ENCODE measurements at regions not wholly inside any gene's neighbourhood (a gene's known extent, or its start where the extent isn't known, plus 50 kb on each side); places are given as distances from the start of the nearest gene placed in this dataset.

GRCh38 chr2:6206882-6207281 lies 514.7 kb downstream of the SOX11 start:
- DNase-seq (ENCODE audit: low read depth) = no peak

- DNase-seq (ENCODE audit: low read depth) = no peak
Observed at GRCh38 chr2:6211236-6211635, 519.1 kb downstream of the SOX11 start.

- no peak for DNase-seq (ENCODE audit: low read depth)
Observed at GRCh38 chr2:6212491-6212890, 520.3 kb downstream of the SOX11 start.

DNA sequence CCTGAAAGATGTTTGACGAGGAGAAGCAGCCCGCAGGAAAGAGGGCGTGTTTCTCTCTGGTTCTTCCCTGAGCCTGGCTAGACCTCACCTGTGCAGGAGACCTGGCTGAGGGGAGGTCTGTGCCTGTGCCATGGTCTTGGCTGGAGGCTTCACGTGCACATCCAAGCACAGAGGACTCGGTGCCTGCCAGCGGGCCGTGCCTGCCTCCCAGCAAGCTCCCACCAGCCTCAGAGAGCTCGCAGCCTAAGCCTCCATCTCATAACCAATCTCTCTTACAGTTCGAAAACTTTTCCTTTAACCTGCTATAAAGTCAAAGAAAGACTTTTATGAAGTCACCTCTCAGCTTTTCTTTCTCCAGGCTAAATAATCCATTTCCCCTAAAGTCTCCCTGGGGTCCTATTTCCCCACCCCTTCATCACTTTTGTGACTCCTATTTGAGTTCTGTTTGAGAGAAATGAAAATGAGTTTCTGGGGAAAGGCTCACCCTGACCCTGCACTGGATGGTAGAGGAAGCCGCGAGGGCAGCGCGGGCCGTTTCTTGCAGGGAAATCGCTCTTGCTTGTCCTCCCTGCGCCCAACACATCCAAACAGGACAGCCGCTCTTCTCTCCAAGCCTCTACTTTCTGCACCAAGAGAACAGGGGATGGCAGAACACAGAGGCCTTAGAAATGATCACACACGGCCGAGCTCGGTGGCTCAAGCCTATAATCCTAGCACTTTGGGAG lies 521.0 kb downstream of the SOX11 start:
- no peak for DNase-seq (ENCODE audit: low read depth)

DNA sequence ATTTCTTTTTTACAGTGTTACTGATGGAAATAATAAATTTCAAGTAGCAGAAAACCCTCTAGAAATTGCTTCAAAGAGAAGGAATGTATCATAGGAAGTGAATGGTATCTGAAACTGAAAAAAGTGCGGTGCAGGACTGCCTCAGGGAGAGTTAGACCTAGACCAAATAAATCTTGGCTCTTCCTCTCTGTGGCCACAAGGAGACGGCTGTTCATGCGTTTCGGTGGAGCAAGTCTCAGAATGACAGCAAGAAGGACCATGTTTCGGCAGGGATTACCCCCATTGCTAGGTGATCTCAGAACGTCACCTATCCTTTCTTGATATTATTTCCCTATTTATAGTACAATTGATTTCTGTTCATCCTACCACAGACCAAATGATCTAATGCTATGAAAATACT lies 522.3 kb downstream of the SOX11 start:
- no peak for DNase-seq (ENCODE audit: low read depth)

GRCh38 chr2:6215053-6215452 lies 522.9 kb downstream of the SOX11 start:
- DNase-seq (ENCODE audit: low read depth) = no peak

DNA sequence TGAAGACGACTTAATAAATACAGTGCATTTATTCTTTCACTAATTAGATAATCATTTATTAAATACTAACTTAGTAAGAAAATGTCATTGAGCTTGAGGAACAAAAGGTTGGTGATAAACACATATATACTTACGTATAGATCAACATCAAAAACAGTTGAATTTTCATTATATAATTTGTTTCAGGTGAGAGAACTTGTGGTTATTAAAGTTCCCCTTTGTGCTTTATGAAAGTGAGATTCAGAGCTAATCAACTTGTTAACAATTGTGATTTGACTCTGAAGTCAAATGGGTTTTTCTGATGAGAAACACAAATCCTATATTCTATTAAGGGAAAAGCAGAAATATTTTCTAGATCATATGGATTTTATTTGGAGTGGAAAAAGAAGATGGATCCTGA lies 524.0 kb downstream of the SOX11 start:
- DNase-seq (ENCODE audit: low read depth) = no peak

DNA sequence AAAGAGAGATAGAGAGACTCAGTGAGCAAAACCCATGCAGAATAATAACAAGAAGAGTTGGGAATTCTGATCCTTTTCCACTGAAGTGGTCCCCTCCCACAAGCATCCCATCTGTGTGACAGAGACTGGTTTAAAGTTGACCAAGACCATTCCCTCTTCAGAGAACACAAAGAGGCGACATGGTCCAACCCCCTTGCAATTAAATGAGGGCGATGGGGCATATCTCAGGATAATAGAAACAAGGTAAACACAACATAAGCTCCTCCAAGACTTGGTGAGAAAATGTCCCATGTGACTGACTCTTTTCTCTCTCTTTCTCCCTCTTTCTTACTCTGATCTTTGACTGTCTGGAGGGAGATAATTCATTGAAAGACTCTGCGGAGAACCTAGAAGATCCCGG lies 526.7 kb downstream of the SOX11 start:
- DNase-seq (ENCODE audit: low read depth) = no peak

- DNase-seq (ENCODE audit: low read depth) = no peak
Observed at GRCh38 chr2:6219906-6220305, 527.7 kb downstream of the SOX11 start.

- no peak for DNase-seq (ENCODE audit: low read depth)
Observed at GRCh38 chr2:6222296-6222695, 530.1 kb downstream of the SOX11 start.

- no peak for DNase-seq (ENCODE audit: low read depth)
Observed at GRCh38 chr2:6224267-6224666, 532.1 kb downstream of the SOX11 start.

DNA sequence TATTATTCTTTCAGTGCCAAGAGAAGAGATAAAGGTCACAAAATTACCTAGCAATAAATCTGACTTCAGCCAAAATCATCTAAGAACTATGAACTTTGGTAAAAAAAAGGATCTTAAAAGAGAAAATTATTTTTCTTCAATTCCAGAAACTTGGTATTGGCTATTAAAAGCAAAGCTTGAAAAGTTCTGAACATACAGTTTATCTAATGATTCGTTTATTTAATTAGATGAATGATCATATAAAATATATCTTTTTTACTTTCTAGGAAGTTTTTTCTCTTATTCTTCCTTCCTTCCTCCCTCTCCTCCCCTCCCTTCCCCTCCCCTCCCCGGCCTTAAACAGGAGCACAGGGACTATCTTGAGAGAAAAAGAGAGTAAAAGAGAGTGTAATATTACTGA lies 536.1 kb downstream of the SOX11 start:
- DNase-seq (ENCODE audit: low read depth) = no peak

DNA sequence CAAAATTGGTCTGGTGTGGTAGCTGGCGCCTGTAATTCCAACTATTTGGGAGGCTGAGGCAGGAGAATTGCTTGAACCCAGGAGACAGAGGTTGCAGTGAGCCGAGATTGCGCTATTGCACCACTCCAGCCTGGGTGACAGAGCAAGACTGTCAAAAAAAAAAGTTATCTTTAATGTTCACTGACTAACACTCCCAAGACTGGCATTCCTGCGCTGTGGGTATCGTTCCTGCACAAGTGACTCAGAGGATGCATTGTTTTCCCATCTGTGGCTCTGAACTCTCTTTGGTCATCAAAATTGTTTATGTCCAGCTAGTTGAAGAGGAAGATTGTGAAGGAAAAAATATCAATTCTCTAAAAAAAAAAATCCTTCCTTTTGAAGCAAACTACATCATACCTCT lies 539.0 kb downstream of the SOX11 start:
- no peak for DNase-seq (ENCODE audit: low read depth)

DNA sequence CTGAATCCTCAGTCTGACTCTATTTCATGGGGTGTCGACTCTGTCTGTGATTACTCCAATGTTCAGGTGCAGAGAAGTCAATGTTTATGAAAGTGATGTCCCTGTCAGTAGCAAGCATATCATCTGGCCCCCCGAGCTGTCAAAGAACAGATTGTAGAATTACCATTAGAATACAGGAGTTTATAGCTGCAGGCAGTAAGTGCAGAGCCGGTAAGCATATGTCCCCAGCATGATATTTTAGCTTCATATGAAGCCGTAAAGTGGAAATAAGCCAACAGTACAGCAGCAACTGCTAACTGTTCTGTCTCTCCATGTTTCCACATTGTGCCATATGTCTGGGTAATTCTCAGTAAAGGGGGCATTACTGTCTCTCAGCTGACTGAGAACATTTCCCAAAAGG lies 541.8 kb downstream of the SOX11 start:
- DNase-seq (ENCODE audit: low read depth) = no peak

DNA sequence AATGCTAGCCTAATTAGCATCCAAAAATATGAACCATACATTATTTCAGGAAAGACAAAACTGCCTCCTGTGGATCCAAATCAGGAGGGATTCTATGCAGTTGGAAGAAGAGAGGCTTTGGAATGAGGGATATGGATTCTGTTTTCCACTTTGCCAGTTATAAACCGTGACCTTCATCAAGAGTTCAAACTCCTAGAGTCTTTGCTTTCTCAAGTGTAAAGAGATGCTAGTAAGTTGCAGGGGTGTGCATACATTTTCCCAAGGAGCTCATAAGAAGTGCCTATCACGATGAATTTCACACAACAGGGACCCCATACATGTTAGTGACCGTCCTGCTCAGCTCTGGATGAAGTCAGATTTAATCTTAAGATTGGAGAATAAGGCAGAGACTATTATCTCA lies 542.5 kb downstream of the SOX11 start:
- DNase-seq (ENCODE audit: low read depth) = no peak

GRCh38 chr2:6236317-6236716 lies 544.1 kb downstream of the SOX11 start:
- no peak for DNase-seq (ENCODE audit: low read depth)

- no peak for DNase-seq (ENCODE audit: low read depth)
Observed at GRCh38 chr2:6237039-6237660, 545.0 kb downstream of the SOX11 start.

- DNase-seq (ENCODE audit: low read depth) = no peak
Observed at GRCh38 chr2:6249557-6249956, 557.4 kb downstream of the SOX11 start.

GRCh38 chr2:6254441-6254840 lies 562.3 kb downstream of the SOX11 start:
- DNase-seq (ENCODE audit: low read depth) = no peak

DNA sequence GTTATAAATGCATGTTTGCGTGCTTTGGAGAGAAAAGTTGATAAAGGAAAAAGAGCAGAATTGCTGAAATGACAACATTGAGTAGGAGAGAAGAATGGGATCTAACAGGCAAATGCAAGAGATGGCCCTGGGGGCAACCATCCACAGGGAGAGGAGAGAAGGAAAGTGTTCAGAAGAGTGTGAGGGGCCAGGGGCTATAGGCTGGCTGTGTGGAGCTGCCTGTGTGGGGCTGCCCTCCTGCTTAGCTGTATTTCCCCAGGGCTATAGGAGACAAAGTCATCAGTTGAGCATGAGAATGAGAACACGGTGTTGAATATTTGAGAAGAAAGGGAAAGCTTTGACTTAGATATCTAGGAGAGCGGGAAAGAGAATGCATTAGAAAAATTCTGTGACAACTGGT lies 572.0 kb downstream of the SOX11 start:
- no peak for DNase-seq (ENCODE audit: low read depth)

DNA sequence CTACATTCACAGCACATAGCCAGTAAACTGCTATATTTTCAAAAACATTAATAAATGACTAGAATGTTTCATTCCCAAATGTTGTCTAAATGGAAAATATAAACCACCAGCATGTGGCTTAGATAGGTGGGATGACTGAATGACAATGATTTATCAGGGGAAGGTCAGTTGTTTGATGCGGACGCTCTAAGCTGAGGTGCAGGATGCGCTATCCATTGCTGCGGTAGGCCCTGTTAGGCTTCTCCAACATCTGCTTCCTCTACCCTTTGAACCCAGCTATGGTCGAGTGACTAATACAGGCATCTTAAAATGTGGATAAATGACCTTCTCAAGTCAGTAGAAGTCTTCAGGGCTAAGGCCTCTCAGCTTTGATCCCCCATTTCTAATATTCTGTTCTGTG lies 584.2 kb downstream of the CMPK2 start:
- DNase-seq (ENCODE audit: low read depth) = no peak

DNA sequence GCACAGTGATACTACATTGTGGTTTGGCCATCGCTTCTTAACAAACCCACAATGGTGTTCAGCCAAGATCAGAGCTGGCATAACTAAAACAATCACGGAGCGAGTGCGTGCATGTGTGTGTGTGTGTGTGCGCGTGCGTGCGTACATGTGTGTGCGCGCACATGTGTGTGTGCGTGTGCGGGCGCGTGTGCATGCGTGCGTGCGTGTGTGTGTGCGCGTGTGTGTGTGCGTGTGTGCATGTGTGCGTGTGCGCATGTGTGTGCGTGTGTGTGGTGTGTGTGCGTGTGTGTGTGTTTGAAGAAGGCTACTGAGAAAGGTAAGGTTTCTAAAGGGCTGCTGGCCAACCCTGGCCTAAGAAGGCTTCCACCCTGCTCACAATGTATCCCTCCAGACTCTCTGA lies 582.4 kb downstream of the CMPK2 start:
- DNase-seq (ENCODE audit: low read depth) = no peak

- no peak for DNase-seq (ENCODE audit: low read depth)
Observed at GRCh38 chr2:6287406-6287805, 578.3 kb downstream of the CMPK2 start.

GRCh38 chr2:6288791-6289190 lies 576.9 kb downstream of the CMPK2 start:
- no peak for DNase-seq (ENCODE audit: low read depth)
